GM23338 (cell line): ENCODE measurements at regions not wholly inside any gene's neighbourhood (a gene's known extent, or its start where the extent isn't known, plus 50 kb on each side); places are given as distances from the start of the nearest gene placed in this dataset.

Experiments
- ATAC-seq: fragments of 200-7000 bp; cut with Tn5 transposase; 3 replicates; pipeline ENCODE4 v1.9.1; 2020
- DNase-seq: peaks from one replicate; pipeline ENCODE4 v3.0.0-alpha.2; 2015; ENCODE audit warnings: low spot score
- H2AFZ ChIP-seq: fragments of 200-600 bp; sonication (generic); 2 replicates; pipeline ENCODE4 v1.8.0; 2016; ENCODE audit warnings: antibody characterized with exemption, mild to moderate bottlenecking, moderate library complexity
- H3F3A ChIP-seq: fragments of 200-600 bp; sonication (generic); replicated peaks from 2 replicates; pipeline ENCODE4 v1.8.0; 2017; ENCODE audit warnings: antibody characterized with exemption, mixed run types, low read depth
- H3K27ac ChIP-seq: fragments of 200-600 bp; sonication (generic); 2 replicates; pipeline ENCODE4 v1.6.1; 2016; ENCODE audit warnings: low read depth
- H3K27me3 ChIP-seq: fragments of 200-600 bp; sonication (generic); 2 replicates; pipeline ENCODE4 v1.8.0; 2016; ENCODE audit warnings: mild to moderate bottlenecking, mixed run types, moderate library complexity; ENCODE audit not compliant: insufficient read depth
- H3K36me3 ChIP-seq: fragments of 200-600 bp; sonication (generic); 2 replicates; pipeline ENCODE4 v1.8.0; 2016; ENCODE audit warnings: mild to moderate bottlenecking; ENCODE audit not compliant: insufficient read depth
- H3K4me1 ChIP-seq: fragments of 200-600 bp; sonication (generic); 2 replicates; pipeline ENCODE4 v1.8.0; 2016; ENCODE audit warnings: mild to moderate bottlenecking, moderate library complexity; ENCODE audit not compliant: insufficient read depth
- H3K4me2 ChIP-seq: fragments of 200-600 bp; sonication (generic); 2 replicates; pipeline ENCODE4 v1.7.1; 2017; ENCODE audit warnings: mixed run types
- H3K4me3 ChIP-seq: fragments of 200-600 bp; sonication (generic); 2 replicates; pipeline ENCODE4 v1.6.1; 2016; ENCODE audit warnings: mixed run types
- H3K79me2 ChIP-seq: fragments of 200-600 bp; sonication (generic); replicated peaks from 2 replicates; pipeline ENCODE4 v1.8.0; 2017; ENCODE audit warnings: mild to moderate bottlenecking; ENCODE audit not compliant: insufficient read depth
- H3K9me2 ChIP-seq: fragments of 200-600 bp; sonication (generic); 2 replicates; pipeline ENCODE4 v1.8.0; 2017; ENCODE audit not compliant: insufficient read depth
- H4K20me1 ChIP-seq: fragments of 200-600 bp; sonication (generic); replicated peaks from 2 replicates; pipeline ENCODE4 v1.8.0; 2017; ENCODE audit warnings: mild to moderate bottlenecking; ENCODE audit not compliant: insufficient read depth
- H3K27ac Mint-ChIP-seq: 2 replicates; pipeline ENCODE4 v1.8.0; 2020; ENCODE audit warnings: inconsistent platforms, mild to moderate bottlenecking, moderate library complexity, mixed read lengths
- H3K27me3 Mint-ChIP-seq: 3 replicates; pipeline ENCODE4 v1.8.0; 2022; ENCODE audit warnings: low read depth, mild to moderate bottlenecking, moderate library complexity, mixed read lengths, inconsistent platforms; ENCODE audit not compliant: insufficient read depth, poor library complexity
- H3K36me3 Mint-ChIP-seq: 3 replicates; pipeline ENCODE4 v1.8.0; 2021; ENCODE audit warnings: low read depth, mild to moderate bottlenecking, inconsistent platforms, moderate library complexity, mixed read lengths
- H3K4me1 Mint-ChIP-seq: 3 replicates; pipeline ENCODE4 v1.8.0; 2020; ENCODE audit warnings: mild to moderate bottlenecking, inconsistent platforms, mixed read lengths
- H3K4me3 Mint-ChIP-seq: 3 replicates; pipeline ENCODE4 v1.8.0; 2021; ENCODE audit warnings: moderate library complexity, mild to moderate bottlenecking, inconsistent platforms, mixed read lengths
- H3K9me3 Mint-ChIP-seq: 3 replicates; pipeline ENCODE4 v1.8.0; 2020; ENCODE audit warnings: moderate library complexity, mild to moderate bottlenecking, inconsistent platforms, mixed read lengths
- CREB1 ChIP-seq: fragments of 250-450 bp; sonication (Bioruptor Pico); IDR thresholded peaks from 2 replicates; pipeline ENCODE4 v1.5.0; 2020; ENCODE audit warnings: low read depth, mild to moderate bottlenecking, moderate library complexity
- EZH2 ChIP-seq: fragments of 200-600 bp; sonication (generic); IDR thresholded peaks from one replicate; pipeline ENCODE4 v1.8.0; 2017; ENCODE audit warnings: antibody characterized with exemption, mild to moderate bottlenecking, low read depth; ENCODE audit not compliant: unreplicated experiment
- EZH2phosphoT487 ChIP-seq: fragments of 200-600 bp; sonication (generic); IDR thresholded peaks from one replicate; pipeline ENCODE4 v1.8.1; 2018; ENCODE audit warnings: antibody characterized with exemption; ENCODE audit not compliant: unreplicated experiment
- JUNB ChIP-seq: IDR thresholded peaks from one replicate; pipeline ENCODE4 v1.6.1; 2016; ENCODE audit warnings: antibody characterized with exemption; ENCODE audit not compliant: unreplicated experiment
- NANOG ChIP-seq: IDR thresholded peaks from 2 replicates; pipeline ENCODE4 v1.6.1; 2016; ENCODE audit warnings: antibody characterized with exemption, borderline replicate concordance
- POLR2AphosphoS5 ChIP-seq: IDR thresholded peaks from 2 replicates; pipeline ENCODE4 v1.6.1; 2016; ENCODE audit warnings: antibody characterized with exemption, low read depth
- REST ChIP-seq: IDR thresholded peaks from one replicate; pipeline ENCODE4 v1.6.1; 2018; ENCODE audit warnings: antibody characterized with exemption; ENCODE audit not compliant: unreplicated experiment
- STAT1 ChIP-seq: IDR thresholded peaks from one replicate; pipeline ENCODE4 v1.6.1; 2016; ENCODE audit warnings: antibody characterized with exemption; ENCODE audit not compliant: unreplicated experiment
- ZNF114 ChIP-seq: fragments of 250-450 bp; sonication (Bioruptor Pico); IDR thresholded peaks from 2 replicates; pipeline ENCODE4 v1.5.0; 2020; ENCODE audit warnings: mild to moderate bottlenecking, moderate library complexity
- ZNF331 ChIP-seq: fragments of 250-450 bp; sonication (Bioruptor Pico); IDR thresholded peaks from 2 replicates; pipeline ENCODE4 v1.5.0; 2020; ENCODE audit warnings: low read depth, mild to moderate bottlenecking, moderate library complexity
- ZNF462 ChIP-seq: fragments of 250-450 bp; sonication (Bioruptor Pico); IDR thresholded peaks from 2 replicates; pipeline ENCODE4 v1.5.0; 2020; ENCODE audit warnings: mild to moderate bottlenecking, moderate library complexity
- TF ChIP-seq, protein P1 (sequence below), 2 experiments: fragments of 200-600 bp in 1 of 2; sonication (generic) in 1 of 2; conservative IDR thresholded peaks; 2 replicates each; pipeline versions ENCODE4 v1.5.1 to v1.6.1; 2016 to 2017; ENCODE audit warnings: antibody characterized with exemption in 2 of 2, low read depth in 2 of 2, mild to moderate bottlenecking in 2 of 2, moderate library complexity in 1 of 2
- TF ChIP-seq, protein P2 (sequence below): IDR thresholded peaks from 2 replicates; pipeline ENCODE4 v1.6.1; 2016; ENCODE audit warnings: antibody characterized with exemption

- Histone ChIP-seq H3K4me1 (no peaks in the 10 kb centered on the region), H3K27ac (no peak overlapping the region), H3K4me2 (no peak overlapping the region), H3F3A (no peaks in the 10 kb centered on the region), H2AFZ (peak overlapping the region; percentile 81; the same call in 1 of the 2 replicates), H3K9me2 (no peaks in the 10 kb centered on the region), H3K79me2 (no peaks in the 10 kb centered on the region), H3K36me3 (no peaks in the 10 kb centered on the region), H3K4me3 (no peak overlapping the region), H4K20me1 (no peaks in the 10 kb centered on the region), H3K27me3 (no peaks in the 10 kb centered on the region)
- DNase-seq (no peak), ATAC-seq (no peak)
- Mint-ChIP-seq H3K27ac (peak overlapping the region; percentile 10; the same call in 1 of the 2 replicates), H3K4me1 (peaks cover 4% of the 10 kb centered on the region; the same call in 1 of the 3 replicates), H3K9me3 (no peaks in the 10 kb centered on the region; the same call in 2 of the 3 replicates), H3K4me3 (no peak overlapping the region), H3K36me3 (no peaks in the 10 kb centered on the region), H3K27me3 (peaks cover 6% of the 10 kb centered on the region)
- TF ChIP-seq EZH2 (no peak), EZH2phosphoT487 (no peak), CREB1 (no peak), ZNF462 (no peak), JUNB (no peak), ZNF331 (CRISPR knock-in tag) (no peak), STAT1 (no peak), NANOG (no peak), REST (no peak), POLR2AphosphoS5 (no peak), ZNF114 (CRISPR knock-in tag) (no peak)
- TF ChIP-seq, protein P1, sequence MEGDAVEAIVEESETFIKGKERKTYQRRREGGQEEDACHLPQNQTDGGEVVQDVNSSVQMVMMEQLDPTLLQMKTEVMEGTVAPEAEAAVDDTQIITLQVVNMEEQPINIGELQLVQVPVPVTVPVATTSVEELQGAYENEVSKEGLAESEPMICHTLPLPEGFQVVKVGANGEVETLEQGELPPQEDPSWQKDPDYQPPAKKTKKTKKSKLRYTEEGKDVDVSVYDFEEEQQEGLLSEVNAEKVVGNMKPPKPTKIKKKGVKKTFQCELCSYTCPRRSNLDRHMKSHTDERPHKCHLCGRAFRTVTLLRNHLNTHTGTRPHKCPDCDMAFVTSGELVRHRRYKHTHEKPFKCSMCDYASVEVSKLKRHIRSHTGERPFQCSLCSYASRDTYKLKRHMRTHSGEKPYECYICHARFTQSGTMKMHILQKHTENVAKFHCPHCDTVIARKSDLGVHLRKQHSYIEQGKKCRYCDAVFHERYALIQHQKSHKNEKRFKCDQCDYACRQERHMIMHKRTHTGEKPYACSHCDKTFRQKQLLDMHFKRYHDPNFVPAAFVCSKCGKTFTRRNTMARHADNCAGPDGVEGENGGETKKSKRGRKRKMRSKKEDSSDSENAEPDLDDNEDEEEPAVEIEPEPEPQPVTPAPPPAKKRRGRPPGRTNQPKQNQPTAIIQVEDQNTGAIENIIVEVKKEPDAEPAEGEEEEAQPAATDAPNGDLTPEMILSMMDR (conservative IDR thresholded peaks at IDR 0.05; ENCODE audit: low read depth in 2 of 2): no peak
- TF ChIP-seq, protein P2, sequence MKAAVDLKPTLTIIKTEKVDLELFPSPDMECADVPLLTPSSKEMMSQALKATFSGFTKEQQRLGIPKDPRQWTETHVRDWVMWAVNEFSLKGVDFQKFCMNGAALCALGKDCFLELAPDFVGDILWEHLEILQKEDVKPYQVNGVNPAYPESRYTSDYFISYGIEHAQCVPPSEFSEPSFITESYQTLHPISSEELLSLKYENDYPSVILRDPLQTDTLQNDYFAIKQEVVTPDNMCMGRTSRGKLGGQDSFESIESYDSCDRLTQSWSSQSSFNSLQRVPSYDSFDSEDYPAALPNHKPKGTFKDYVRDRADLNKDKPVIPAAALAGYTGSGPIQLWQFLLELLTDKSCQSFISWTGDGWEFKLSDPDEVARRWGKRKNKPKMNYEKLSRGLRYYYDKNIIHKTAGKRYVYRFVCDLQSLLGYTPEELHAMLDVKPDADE: no peak
These were observed 111.5 kb upstream of the LPP start for GRCh38 chr3:188042466-188042865.
